ENCODE measurements at regions not wholly inside any gene's neighbourhood (a gene's known extent, or its start where the extent isn't known, plus 50 kb on each side); places are given as distances from the start of the nearest gene placed in this dataset.
A peak's percentile ranks its signal among the peaks of the same experiment; 100 is the strongest.

- DNase-seq: no peak
Measured at GRCh38 chr13:97809576-97809975, 143.9 kb upstream of the IPO5 start.

- DNase-seq: no peak
Measured at GRCh38 chr13:97810152-97810551, 143.3 kb upstream of the IPO5 start.

GRCh38 chr13:97822377-97822776, 131.1 kb upstream of the IPO5 start:
- DNase-seq: no peak

- no peak for DNase-seq
Measured at GRCh38 chr13:97826421-97827012, 127.0 kb upstream of the IPO5 start.

- no peak for DNase-seq
Measured at GRCh38 chr13:97834250-97834649, 119.2 kb upstream of the IPO5 start.

GRCh38 chr13:97843189-97843588, 110.3 kb upstream of the IPO5 start:
- DNase-seq: no peak

GRCh38 chr13:97844151-97844550, 109.3 kb upstream of the IPO5 start:
- DNase-seq: no peak

GRCh38 chr13:97848886-97849285, 104.6 kb upstream of the IPO5 start:
- DNase-seq: no peak

GRCh38 chr13:97849305-97849704, 104.2 kb upstream of the IPO5 start:
- no peak for DNase-seq

- DNase-seq: no peak
Measured at GRCh38 chr13:97851269-97851668, 102.2 kb upstream of the IPO5 start.

- no peak for DNase-seq
Measured at GRCh38 chr13:97852181-97852874, 101.1 kb upstream of the IPO5 start.

- DNase-seq: no peak
Measured at GRCh38 chr13:97853550-97853949, 99.9 kb upstream of the IPO5 start.

- peak; percentile 78 for DNase-seq
Measured at GRCh38 chr13:97855570-97856303, 97.7 kb upstream of the IPO5 start.

- DNase-seq: no peak
Measured at GRCh38 chr13:97856304-97856675, 97.2 kb upstream of the IPO5 start.

- DNase-seq: no peak
Measured at GRCh38 chr13:97858161-97858560, 95.3 kb upstream of the IPO5 start.

- no peak for DNase-seq
Measured at GRCh38 chr13:97866346-97866745, 87.1 kb upstream of the IPO5 start.

GRCh38 chr13:97866751-97867150, 86.7 kb upstream of the IPO5 start:
- no peak for DNase-seq

GRCh38 chr13:97873398-97873797, 80.1 kb upstream of the IPO5 start:
- no peak for DNase-seq

- no peak for DNase-seq
Measured at GRCh38 chr13:97875218-97875617, 78.3 kb upstream of the IPO5 start.

- DNase-seq: no peak
Measured at GRCh38 chr13:97875911-97876310, 77.6 kb upstream of the IPO5 start.

- DNase-seq: no peak
Measured at GRCh38 chr13:97878431-97879375, 74.8 kb upstream of the IPO5 start.

- DNase-seq: no peak
Measured at GRCh38 chr13:97879646-97880310, 73.7 kb upstream of the IPO5 start.

GRCh38 chr13:97880311-97880675, 73.2 kb upstream of the IPO5 start:
- no peak for DNase-seq

Measured in retina (tissue), 1 donor.